ENCODE measurements at regions not wholly inside any gene's neighbourhood (a gene's known extent, or its start where the extent isn't known, plus 50 kb on each side); places are given as distances from the start of the nearest gene placed in this dataset.
A peak's percentile ranks its signal among the peaks of the same experiment; 100 is the strongest.

DNA sequence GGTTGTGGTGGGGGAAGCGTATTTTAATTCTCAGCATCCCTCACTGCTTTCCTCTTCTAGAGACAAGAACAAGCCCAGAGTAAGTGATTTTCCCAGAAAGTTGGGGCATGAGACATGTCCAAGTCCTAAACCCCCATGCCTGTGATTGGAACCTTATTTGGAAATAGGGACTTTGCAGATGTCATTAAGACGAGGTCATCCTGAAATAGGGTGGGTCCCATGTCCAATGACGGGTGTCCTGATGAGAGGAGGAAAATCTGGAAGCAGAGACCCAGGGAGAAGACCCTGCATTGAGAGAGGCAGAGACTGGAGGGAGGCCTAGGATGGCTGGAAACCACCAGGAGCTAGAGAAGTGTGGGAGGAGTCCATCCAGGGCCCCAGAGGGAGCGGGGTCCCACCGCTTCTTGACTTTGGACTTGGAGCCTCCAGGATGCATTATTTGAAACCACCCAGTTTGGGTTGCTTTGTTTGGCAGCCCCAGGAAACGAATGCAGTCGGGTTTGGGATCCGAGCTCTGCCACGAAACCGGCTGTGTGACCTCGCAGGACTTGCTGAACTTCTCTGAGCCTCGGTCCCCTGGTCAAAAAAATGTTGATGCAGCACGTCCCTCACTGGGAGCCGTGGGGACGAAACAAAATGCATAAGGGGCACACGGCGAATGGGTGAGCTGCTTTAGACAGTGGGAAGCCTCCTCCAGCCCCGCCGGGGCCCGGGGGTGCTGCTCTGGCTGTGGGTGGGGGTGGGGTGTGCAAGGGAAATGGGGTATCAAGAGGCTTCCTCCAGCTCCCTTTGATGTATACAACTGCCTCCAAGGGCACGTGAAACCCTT is 113.9 kb downstream of the CPZ start:
- Histone ChIP-seq H3K27me3 (no peaks in the 10 kb centered on the region), H3K9me3 (no peaks in the 10 kb centered on the region), H3K4me1 (no peaks in the 10 kb centered on the region), H3K36me3 (no peaks in the 10 kb centered on the region), H3K4me3 (no peak overlapping the region), H3K27ac (no peak overlapping the region)
- ATAC-seq (ENCODE audit: low FRiP score in 2 of 2) (no peak), DNase-seq (no peak)
- TF ChIP-seq EP300 (IDR thresholded peaks at IDR 0.05) = no peak
- TF ChIP-seq, protein P1, sequence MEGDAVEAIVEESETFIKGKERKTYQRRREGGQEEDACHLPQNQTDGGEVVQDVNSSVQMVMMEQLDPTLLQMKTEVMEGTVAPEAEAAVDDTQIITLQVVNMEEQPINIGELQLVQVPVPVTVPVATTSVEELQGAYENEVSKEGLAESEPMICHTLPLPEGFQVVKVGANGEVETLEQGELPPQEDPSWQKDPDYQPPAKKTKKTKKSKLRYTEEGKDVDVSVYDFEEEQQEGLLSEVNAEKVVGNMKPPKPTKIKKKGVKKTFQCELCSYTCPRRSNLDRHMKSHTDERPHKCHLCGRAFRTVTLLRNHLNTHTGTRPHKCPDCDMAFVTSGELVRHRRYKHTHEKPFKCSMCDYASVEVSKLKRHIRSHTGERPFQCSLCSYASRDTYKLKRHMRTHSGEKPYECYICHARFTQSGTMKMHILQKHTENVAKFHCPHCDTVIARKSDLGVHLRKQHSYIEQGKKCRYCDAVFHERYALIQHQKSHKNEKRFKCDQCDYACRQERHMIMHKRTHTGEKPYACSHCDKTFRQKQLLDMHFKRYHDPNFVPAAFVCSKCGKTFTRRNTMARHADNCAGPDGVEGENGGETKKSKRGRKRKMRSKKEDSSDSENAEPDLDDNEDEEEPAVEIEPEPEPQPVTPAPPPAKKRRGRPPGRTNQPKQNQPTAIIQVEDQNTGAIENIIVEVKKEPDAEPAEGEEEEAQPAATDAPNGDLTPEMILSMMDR (IDR thresholded peaks at IDR 0.05) = no peak
- no peak for TF ChIP-seq POLR2AphosphoS5 (IDR thresholded peaks at IDR 0.05)
- TF ChIP-seq POLR2A (IDR thresholded peaks at IDR 0.05) = no peak
- 55 to 70% methylated on average over 6 to 21 of the region's 21 CpGs for WGBS, 2 donors

DNA sequence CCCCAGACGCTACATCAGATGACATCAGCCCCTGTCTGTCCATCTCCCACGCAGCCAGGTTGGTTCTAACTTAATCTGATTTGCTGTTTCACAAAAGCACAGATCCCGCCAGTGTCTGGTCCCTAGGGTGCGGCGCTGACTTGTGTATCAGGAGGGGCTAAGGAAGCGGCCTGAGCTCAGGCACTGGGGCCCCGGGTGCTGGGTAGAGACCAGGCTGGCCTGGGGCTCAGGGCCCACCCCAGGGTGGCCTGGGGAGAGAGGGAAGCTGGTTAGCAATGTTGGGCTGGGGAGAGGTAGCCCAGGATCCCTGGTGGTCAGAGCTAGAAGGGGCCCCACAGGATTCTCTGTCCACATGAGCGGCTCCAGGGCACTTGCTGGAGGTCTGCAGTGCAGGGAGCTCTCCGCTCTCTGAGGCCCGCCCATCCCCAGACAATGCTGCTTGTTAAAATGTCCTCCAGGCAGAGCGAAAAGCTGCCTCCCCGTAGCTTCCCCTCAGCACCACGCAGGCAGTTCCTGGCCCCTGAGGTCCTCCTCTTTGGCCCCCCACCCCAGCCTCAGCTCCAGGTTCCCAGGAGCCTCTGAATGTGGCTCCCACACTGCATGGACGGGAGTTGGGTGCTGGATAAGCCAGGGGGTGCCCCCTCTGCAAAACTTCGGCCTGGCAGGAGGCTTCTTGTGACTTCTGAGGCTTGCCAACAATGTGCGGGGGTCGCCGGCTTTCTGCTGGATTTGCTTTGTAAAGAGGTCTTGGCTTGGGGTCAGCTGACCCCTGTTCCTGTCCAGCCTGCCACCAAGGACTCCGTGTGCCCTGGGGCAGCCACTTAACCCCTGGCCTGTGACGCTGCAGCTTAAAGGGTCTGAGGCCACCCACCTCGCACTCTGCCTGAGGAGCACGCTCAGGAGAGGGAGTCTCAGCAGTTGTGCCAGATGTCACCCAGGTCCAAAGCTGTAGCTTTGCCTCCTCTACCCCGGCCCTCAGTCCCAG is 112.9 kb downstream of the CPZ start:
- TF ChIP-seq EP300 (IDR thresholded peaks at IDR 0.05) (no peak), POLR2AphosphoS5 (IDR thresholded peaks at IDR 0.05) (no peak), POLR2A (IDR thresholded peaks at IDR 0.05) (no peak)
- TF ChIP-seq, protein P1 (IDR thresholded peaks at IDR 0.05) = no peak
- H3K36me3 ChIP-seq = no peaks in the 10 kb centered on the region
- no peak overlapping the region for H3K27ac ChIP-seq
- ATAC-seq (ENCODE audit: low FRiP score in 2 of 2) = no peak
- H3K4me3 ChIP-seq = no peak overlapping the region
- 54 to 55% methylated on average over 12 to 21 of the region's 23 CpGs for WGBS, 2 donors
- no peaks in the 10 kb centered on the region for H3K9me3 ChIP-seq
- peak; percentile 14 to 27 for DNase-seq
- no peaks in the 10 kb centered on the region for H3K27me3 ChIP-seq
- H3K4me1 ChIP-seq = no peaks in the 10 kb centered on the region

DNA sequence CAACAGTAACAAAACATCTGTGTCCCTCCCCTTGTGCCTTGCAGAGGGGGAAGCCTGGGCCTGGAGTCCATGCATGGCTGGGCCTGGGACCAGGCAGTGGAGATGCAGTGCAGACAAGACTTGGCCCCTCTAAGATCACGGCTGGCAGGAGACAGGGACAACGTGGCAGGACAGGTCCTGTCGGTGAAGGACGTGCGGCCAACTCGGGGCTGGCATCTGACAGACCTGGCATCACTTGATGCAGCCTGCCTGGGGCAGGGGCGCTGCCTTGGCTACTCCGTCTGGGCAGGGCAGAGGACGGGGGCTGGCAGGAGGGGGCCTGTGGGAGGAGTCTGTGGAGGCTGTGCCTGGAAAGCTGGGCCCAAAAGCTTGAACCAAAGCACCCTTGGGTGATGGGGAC is 112.1 kb downstream of the CPZ start:
- no peak for TF ChIP-seq EP300 (IDR thresholded peaks at IDR 0.05)
- TF ChIP-seq POLR2AphosphoS5 (IDR thresholded peaks at IDR 0.05) = no peak
- TF ChIP-seq POLR2A (IDR thresholded peaks at IDR 0.05) = no peak
- TF ChIP-seq, protein P1 (IDR thresholded peaks at IDR 0.05) = no peak
- H3K9me3 ChIP-seq = no peaks in the 10 kb centered on the region
- H3K4me1 ChIP-seq = no peaks in the 10 kb centered on the region
- ATAC-seq (ENCODE audit: low FRiP score in 2 of 2) (no peak), DNase-seq (peak in 1 of 2 donors; percentile 8)
- no peak overlapping the region for H3K4me3 ChIP-seq
- no peaks in the 10 kb centered on the region for H3K36me3 ChIP-seq
- WGBS, 2 donors = 71 to 93% methylated on average over 6 to 7 of the region's 9 CpGs
- no peak overlapping the region for H3K27ac ChIP-seq
- no peaks in the 10 kb centered on the region for H3K27me3 ChIP-seq

DNA sequence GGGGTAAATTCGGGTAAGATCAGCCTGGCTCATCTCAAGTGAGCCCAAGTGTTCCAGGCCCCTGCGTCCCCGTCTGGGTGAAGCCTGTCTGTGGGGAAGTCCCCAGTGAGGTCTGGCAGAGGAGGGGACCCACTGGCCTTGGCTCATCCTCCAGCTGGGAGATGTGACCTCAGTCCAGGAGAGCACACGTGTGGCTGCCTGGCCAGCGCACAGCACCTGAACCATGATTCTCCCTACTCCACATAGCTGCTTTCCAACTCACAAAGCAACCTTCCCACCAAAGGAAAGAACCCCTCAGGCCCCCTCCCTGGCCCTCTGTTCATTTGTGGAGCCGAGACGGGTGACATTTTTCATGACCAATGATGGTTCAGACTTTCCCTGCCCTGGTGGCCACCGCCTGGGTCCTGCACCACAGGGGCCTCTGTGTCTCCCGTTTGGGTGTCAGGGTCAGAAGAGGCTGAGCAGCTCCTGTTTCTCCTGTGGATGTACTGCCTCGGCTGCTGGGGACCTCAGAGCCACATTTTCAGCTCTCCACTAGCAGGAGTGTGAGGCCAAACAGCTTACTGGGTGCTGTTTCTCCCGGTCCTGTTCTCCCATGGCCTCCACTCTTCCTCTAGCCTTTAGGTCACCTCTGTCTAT is 111.4 kb downstream of the CPZ start:
- no peak for ATAC-seq (ENCODE audit: low FRiP score in 2 of 2)
- 56% methylated on average over 8 to 11 of the region's 11 CpGs for WGBS, 2 donors
- Histone ChIP-seq H3K9me3 (no peaks in the 10 kb centered on the region), H3K27me3 (no peaks in the 10 kb centered on the region), H3K4me1 (no peaks in the 10 kb centered on the region), H3K27ac (no peak overlapping the region), H3K36me3 (no peaks in the 10 kb centered on the region), H3K4me3 (no peak overlapping the region)
- no peak for TF ChIP-seq POLR2A (IDR thresholded peaks at IDR 0.05)
- TF ChIP-seq POLR2AphosphoS5 (IDR thresholded peaks at IDR 0.05) = no peak
- no peak for TF ChIP-seq EP300 (IDR thresholded peaks at IDR 0.05)
- DNase-seq = peak in 1 of 2 donors; percentile 14

DNA sequence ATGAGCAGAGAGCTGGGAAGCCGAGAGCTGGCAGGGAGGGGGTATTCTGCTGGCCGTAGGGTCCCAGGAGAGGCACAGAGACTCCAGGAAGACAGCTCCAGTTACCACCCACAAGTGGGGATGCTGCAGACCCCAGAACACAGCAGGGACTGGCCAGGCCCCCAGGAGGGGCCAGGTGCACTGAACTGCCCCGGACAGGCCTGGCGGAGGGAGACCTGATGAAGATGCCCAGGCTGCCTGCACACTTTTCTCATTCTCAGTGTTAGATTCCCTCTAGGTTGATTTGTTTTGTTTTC is 110.8 kb downstream of the CPZ start:
- DNase-seq (peak in 1 of 2 donors; percentile 16), ATAC-seq (ENCODE audit: low FRiP score in 2 of 2) (no peak)
- Histone ChIP-seq H3K4me1 (no peaks in the 10 kb centered on the region), H3K27me3 (no peaks in the 10 kb centered on the region), H3K36me3 (no peaks in the 10 kb centered on the region), H3K27ac (no peak overlapping the region), H3K4me3 (no peak overlapping the region), H3K9me3 (no peaks in the 10 kb centered on the region)
- TF ChIP-seq, protein P1 (IDR thresholded peaks at IDR 0.05) = no peak
- no peak for TF ChIP-seq POLR2AphosphoS5 (IDR thresholded peaks at IDR 0.05)
- TF ChIP-seq EP300 (IDR thresholded peaks at IDR 0.05) = no peak
- TF ChIP-seq POLR2A (IDR thresholded peaks at IDR 0.05) = no peak
- 65 to 94% methylated on average over 2 to 4 of the region's 4 CpGs for WGBS, 2 donors

Data from upper lobe of left lung (tissue), 6 donors.